ENCODE measurements at regions not wholly inside any gene's neighbourhood (a gene's known extent, or its start where the extent isn't known, plus 50 kb on each side); places are given as distances from the start of the nearest gene placed in this dataset.

- Histone ChIP-seq H3K4me1 (no peaks in the 10 kb centered on the region), H3K27ac (no peak overlapping the region), H3K9me3 (no peaks in the 10 kb centered on the region), H3K27me3 (replicated peaks in 1 of 7) (peaks cover 0 to 19% (median 0%) of the 10 kb centered on the region in 7 donors), H3K36me3 (no peaks in the 10 kb centered on the region), H3K4me3 (no peak overlapping the region)
- 79 to 94% (median 88%) methylated on average over 19 to 21 of the region's 21 CpGs for WGBS, 5 donors
- DNase-seq, result peak; percentile 44
- TF ChIP-seq POLR2A (IDR thresholded peaks at IDR 0.05) (no peak), POLR2AphosphoS5 (IDR thresholded peaks at IDR 0.05) (no peak), CTCF (IDR thresholded peaks at IDR 0.05 in 8 of 11, conservative IDR thresholded peaks at IDR 0.05 in 3 of 11) (no peak)
- intact Hi-C loops (cut with DNase I; ENCODE audit: low total_unique reads), result no loop called here
These were observed 636.7 kb downstream of the TBC1D22A start for GRCh38 chr22:47398921-47399790.

- H3K27me3 ChIP-seq (replicated peaks in 1 of 7), result peaks cover 0 to 16% (median 0%) of the 10 kb centered on the region in 7 donors
- H3K36me3 ChIP-seq, result no peaks in the 10 kb centered on the region
- intact Hi-C loops (cut with DNase I; ENCODE audit: low total_unique reads), result no loop called here
- TF ChIP-seq POLR2A (IDR thresholded peaks at IDR 0.05) (no peak), POLR2AphosphoS5 (IDR thresholded peaks at IDR 0.05) (no peak), CTCF (IDR thresholded peaks at IDR 0.05 in 8 of 11, conservative IDR thresholded peaks at IDR 0.05 in 3 of 11) (no peak)
- H3K27ac ChIP-seq, result no peak overlapping the region
- DNase-seq, result peak; percentile 46
- no peaks in the 10 kb centered on the region for H3K4me1 ChIP-seq
- WGBS, 5 donors, result 71 to 89% (median 84%) methylated on average over 11 of the region's 11 CpGs
- H3K9me3 ChIP-seq, result no peaks in the 10 kb centered on the region
- H3K4me3 ChIP-seq, result no peak overlapping the region
These were observed 636.0 kb downstream of the TBC1D22A start for GRCh38 chr22:47398491-47398890.

- 77 to 83% (median 81%) methylated on average over 6 to 9 of the region's 9 CpGs for WGBS, 5 donors
- DNase-seq, result peak; percentile 59
- intact Hi-C loops (cut with DNase I; ENCODE audit: low total_unique reads), result no loop called here
These were observed 635.2 kb downstream of the TBC1D22A start for GRCh38 chr22:47397673-47398072.

More at GRCh38 chr22:47397673-47398072, 635.2 kb downstream of the TBC1D22A start:
- TF ChIP-seq CTCF (IDR thresholded peaks at IDR 0.05 in 8 of 11, conservative IDR thresholded peaks at IDR 0.05 in 3 of 11), result no peak
- no peak for TF ChIP-seq POLR2AphosphoS5 (IDR thresholded peaks at IDR 0.05)
- no peak for TF ChIP-seq POLR2A (IDR thresholded peaks at IDR 0.05)
- no peaks in the 10 kb centered on the region for H3K4me1 ChIP-seq
- H3K36me3 ChIP-seq, result no peaks in the 10 kb centered on the region
- H3K27ac ChIP-seq, result no peak overlapping the region
- H3K27me3 ChIP-seq (replicated peaks in 1 of 7), result peaks cover 0 to 8% (median 0%) of the 10 kb centered on the region in 7 donors
- no peaks in the 10 kb centered on the region for H3K9me3 ChIP-seq
- H3K4me3 ChIP-seq, result no peak overlapping the region

Measured in spleen (tissue), 11 donors.